ENCODE measurements at regions not wholly inside any gene's neighbourhood (a gene's known extent, or its start where the extent isn't known, plus 50 kb on each side); places are given as distances from the start of the nearest gene placed in this dataset.

DNA sequence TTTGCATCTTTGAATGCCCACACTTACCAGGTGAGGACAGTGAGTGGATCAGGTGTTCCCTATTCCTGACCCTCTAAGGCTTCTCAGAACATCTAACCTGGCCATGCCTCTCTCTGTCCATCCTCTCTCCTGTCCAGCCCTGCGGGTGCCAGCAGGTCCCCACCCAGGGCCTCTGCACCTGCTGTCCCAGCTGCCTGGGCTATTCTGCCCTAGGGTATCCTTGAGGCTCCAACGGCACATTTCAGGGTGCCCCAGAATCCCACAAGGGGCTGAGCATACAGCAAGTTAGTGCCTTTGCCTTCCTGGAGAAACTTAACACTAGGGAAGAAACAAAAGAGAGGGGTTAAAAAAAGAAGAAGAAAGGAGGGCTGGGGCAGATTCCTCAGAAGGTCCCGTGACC is 107.4 kb downstream of the UNCX start:
- ChIA-PET POLR2A (no interaction called here), CTCF (no interaction called here)
- no peak overlapping the region for H3K27ac ChIP-seq (ENCODE audit: insufficient read depth in 1 of 2, low read depth in 1 of 2, low read length in 2 of 2, poor library complexity in 1 of 2, severe bottlenecking in 2 of 2)
- no peak for DNase-seq
- no peaks in the 10 kb centered on the region for H3K4me1 ChIP-seq (ENCODE audit: control extremely low read depth in 1 of 4, control insufficient read depth in 4 of 4, insufficient read depth in 4 of 4, low read length in 3 of 4)
- 92% methylated on average over 3 of the region's 3 CpGs for WGBS (ENCODE audit: insufficient coverage)
- H3K36me3 ChIP-seq (ENCODE audit: control insufficient read depth in 4 of 4, insufficient read depth in 4 of 4, low read length in 3 of 4), result no peaks in the 10 kb centered on the region
- H3K4me3 ChIP-seq (ENCODE audit: control insufficient read depth in 1 of 7, extremely low read depth in 1 of 7, insufficient read depth in 4 of 7, low read depth in 2 of 7, low read length in 6 of 7), result no peak overlapping the region
- H3K9me3 ChIP-seq (ENCODE audit: control extremely low read depth in 1 of 5, control insufficient read depth in 4 of 5, insufficient read depth in 2 of 5, low read depth in 1 of 5, low read length in 4 of 5), result peaks cover 0 to 16% (median 3%) of the 10 kb centered on the region in 5 experiments
- H3K27me3 ChIP-seq (replicated peaks in 2 of 5; ENCODE audit: control insufficient read depth in 4 of 5, insufficient read depth in 5 of 5, low read length in 4 of 5), result peaks cover 0 to 11% (median 3%) of the 10 kb centered on the region in 5 experiments

GRCh38 chr7:1340461-1341360 is 108.0 kb downstream of the UNCX start:
- H3K9me3 ChIP-seq (ENCODE audit: control extremely low read depth in 1 of 5, control insufficient read depth in 4 of 5, insufficient read depth in 2 of 5, low read depth in 1 of 5, low read length in 4 of 5), result peaks cover 0 to 14% (median 3%) of the 10 kb centered on the region in 5 experiments
- H3K4me1 ChIP-seq (ENCODE audit: control extremely low read depth in 1 of 4, control insufficient read depth in 4 of 4, insufficient read depth in 4 of 4, low read length in 3 of 4), result no peaks in the 10 kb centered on the region
- CTCF ChIA-PET, result no interaction called here
- POLR2A ChIA-PET, result no interaction called here
- H3K36me3 ChIP-seq (ENCODE audit: control insufficient read depth in 4 of 4, insufficient read depth in 4 of 4, low read length in 3 of 4), result no peaks in the 10 kb centered on the region
- 83% methylated on average over 23 of the region's 29 CpGs for WGBS (ENCODE audit: insufficient coverage)
- no peak overlapping the region for H3K27ac ChIP-seq (ENCODE audit: insufficient read depth in 1 of 2, low read depth in 1 of 2, low read length in 2 of 2, poor library complexity in 1 of 2, severe bottlenecking in 2 of 2)
- no peak overlapping the region for H3K4me3 ChIP-seq (ENCODE audit: control insufficient read depth in 1 of 7, extremely low read depth in 1 of 7, insufficient read depth in 4 of 7, low read depth in 2 of 7, low read length in 6 of 7)
- no peak for DNase-seq
- H3K27me3 ChIP-seq (replicated peaks in 2 of 5; ENCODE audit: control insufficient read depth in 4 of 5, insufficient read depth in 5 of 5, low read length in 4 of 5), result peaks cover 0 to 11% (median 3%) of the 10 kb centered on the region in 5 experiments

GRCh38 chr7:1341361-1342089 is 108.9 kb downstream of the UNCX start:
- Histone ChIP-seq H3K9me3 (ENCODE audit: control extremely low read depth in 1 of 5, control insufficient read depth in 4 of 5, insufficient read depth in 2 of 5, low read depth in 1 of 5, low read length in 4 of 5) (peaks cover 0 to 8% (median 3%) of the 10 kb centered on the region in 5 experiments), H3K4me3 (ENCODE audit: control insufficient read depth in 1 of 7, extremely low read depth in 1 of 7, insufficient read depth in 4 of 7, low read depth in 2 of 7, low read length in 6 of 7) (no peak overlapping the region), H3K27me3 (replicated peaks in 2 of 5; ENCODE audit: control insufficient read depth in 4 of 5, insufficient read depth in 5 of 5, low read length in 4 of 5) (peaks cover 0 to 11% (median 3%) of the 10 kb centered on the region in 5 experiments), H3K36me3 (ENCODE audit: control insufficient read depth in 4 of 4, insufficient read depth in 4 of 4, low read length in 3 of 4) (no peaks in the 10 kb centered on the region), H3K4me1 (ENCODE audit: control extremely low read depth in 1 of 4, control insufficient read depth in 4 of 4, insufficient read depth in 4 of 4, low read length in 3 of 4) (no peaks in the 10 kb centered on the region), H3K27ac (ENCODE audit: insufficient read depth in 1 of 2, low read depth in 1 of 2, low read length in 2 of 2, poor library complexity in 1 of 2, severe bottlenecking in 2 of 2) (no peak overlapping the region)
- ChIA-PET POLR2A (no interaction called here), CTCF (no interaction called here)
- DNase-seq, result no peak
- 83% methylated on average over 16 of the region's 20 CpGs for WGBS (ENCODE audit: insufficient coverage)

DNA sequence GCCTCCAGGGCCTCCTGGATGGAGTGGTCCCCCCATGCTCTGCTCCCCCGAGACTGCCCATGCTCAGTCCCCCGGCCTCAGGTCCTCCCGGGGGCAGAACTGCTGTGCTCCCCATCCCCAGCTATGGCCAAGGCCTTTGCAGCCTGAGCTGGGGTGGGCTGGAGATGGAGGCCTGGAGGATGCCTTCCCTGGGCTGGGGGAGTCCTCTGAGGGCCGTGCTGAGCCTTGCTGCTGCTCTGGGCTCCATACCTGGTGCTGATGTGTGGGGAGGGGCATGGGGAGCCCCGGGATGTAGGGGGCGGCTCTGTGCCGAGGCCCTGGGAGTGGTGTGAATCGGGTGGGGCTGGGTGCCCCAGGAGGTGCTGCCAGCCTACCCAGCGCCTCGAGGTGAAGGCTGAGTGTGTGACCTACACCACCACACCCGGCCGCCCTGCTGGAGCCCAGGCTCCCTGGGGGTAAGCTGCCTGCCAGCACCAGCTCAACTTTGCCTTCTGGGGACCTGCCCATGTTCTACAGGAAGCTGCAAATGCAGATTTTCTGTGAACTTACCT is 109.5 kb downstream of the UNCX start:
- no peak for DNase-seq
- H3K4me1 ChIP-seq (ENCODE audit: control extremely low read depth in 1 of 4, control insufficient read depth in 4 of 4, insufficient read depth in 4 of 4, low read length in 3 of 4), result no peaks in the 10 kb centered on the region
- ChIA-PET CTCF (no interaction called here), POLR2A (no interaction called here)
- H3K27me3 ChIP-seq (replicated peaks in 2 of 5; ENCODE audit: control insufficient read depth in 4 of 5, insufficient read depth in 5 of 5, low read length in 4 of 5), result peaks cover 0 to 11% (median 3%) of the 10 kb centered on the region in 5 experiments
- WGBS (ENCODE audit: insufficient coverage), result 94% methylated on average over 9 of the region's 12 CpGs
- H3K9me3 ChIP-seq (ENCODE audit: control extremely low read depth in 1 of 5, control insufficient read depth in 4 of 5, insufficient read depth in 2 of 5, low read depth in 1 of 5, low read length in 4 of 5), result peaks cover 0 to 3% (median 3%) of the 10 kb centered on the region in 5 experiments
- no peaks in the 10 kb centered on the region for H3K36me3 ChIP-seq (ENCODE audit: control insufficient read depth in 4 of 4, insufficient read depth in 4 of 4, low read length in 3 of 4)
- no peak overlapping the region for H3K27ac ChIP-seq (ENCODE audit: insufficient read depth in 1 of 2, low read depth in 1 of 2, low read length in 2 of 2, poor library complexity in 1 of 2, severe bottlenecking in 2 of 2)
- H3K4me3 ChIP-seq (ENCODE audit: control insufficient read depth in 1 of 7, extremely low read depth in 1 of 7, insufficient read depth in 4 of 7, low read depth in 2 of 7, low read length in 6 of 7), result no peak overlapping the region

DNA sequence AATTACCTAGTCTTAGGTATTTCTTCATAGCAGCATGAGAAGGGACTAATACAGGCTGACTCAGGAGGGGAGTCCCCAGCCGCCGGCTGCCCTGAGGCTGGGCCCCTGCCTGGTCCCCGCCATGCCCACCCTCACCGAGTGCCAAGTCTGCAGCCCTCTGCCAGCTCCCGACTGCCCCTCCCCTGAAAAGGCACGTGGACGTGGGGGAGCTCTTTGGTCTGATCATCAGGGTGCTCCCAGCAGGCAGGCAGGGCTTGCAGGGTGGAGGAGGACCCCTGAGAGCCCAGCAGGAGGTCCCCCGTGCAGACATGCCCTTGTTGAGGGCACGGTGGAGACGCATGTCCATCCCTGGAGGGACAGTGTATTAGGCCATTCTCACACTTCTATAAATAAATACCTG is 110.9 kb downstream of the UNCX start:
- ChIA-PET CTCF (no interaction called here), POLR2A (no interaction called here)
- WGBS (ENCODE audit: insufficient coverage), result 93% methylated on average over 5 of the region's 10 CpGs
- H3K27ac ChIP-seq (ENCODE audit: insufficient read depth in 1 of 2, low read depth in 1 of 2, low read length in 2 of 2, poor library complexity in 1 of 2, severe bottlenecking in 2 of 2), result no peak overlapping the region
- no peaks in the 10 kb centered on the region for H3K4me1 ChIP-seq (ENCODE audit: control extremely low read depth in 1 of 4, control insufficient read depth in 4 of 4, insufficient read depth in 4 of 4, low read length in 3 of 4)
- no peaks in the 10 kb centered on the region for H3K9me3 ChIP-seq (ENCODE audit: control extremely low read depth in 1 of 5, control insufficient read depth in 4 of 5, insufficient read depth in 2 of 5, low read depth in 1 of 5, low read length in 4 of 5)
- H3K36me3 ChIP-seq (ENCODE audit: control insufficient read depth in 4 of 4, insufficient read depth in 4 of 4, low read length in 3 of 4), result no peaks in the 10 kb centered on the region
- no peak overlapping the region for H3K4me3 ChIP-seq (ENCODE audit: control insufficient read depth in 1 of 7, extremely low read depth in 1 of 7, insufficient read depth in 4 of 7, low read depth in 2 of 7, low read length in 6 of 7)
- no peak for DNase-seq
- peaks cover 0 to 20% (median 3%) of the 10 kb centered on the region in 5 experiments for H3K27me3 ChIP-seq (replicated peaks in 2 of 5; ENCODE audit: control insufficient read depth in 4 of 5, insufficient read depth in 5 of 5, low read length in 4 of 5)

GRCh38 chr7:1344421-1344820 is 111.7 kb downstream of the UNCX start:
- 87% methylated on average over 7 of the region's 12 CpGs for WGBS (ENCODE audit: insufficient coverage)
- Histone ChIP-seq H3K4me1 (ENCODE audit: control extremely low read depth in 1 of 4, control insufficient read depth in 4 of 4, insufficient read depth in 4 of 4, low read length in 3 of 4) (no peaks in the 10 kb centered on the region), H3K27me3 (replicated peaks in 2 of 5; ENCODE audit: control insufficient read depth in 4 of 5, insufficient read depth in 5 of 5, low read length in 4 of 5) (peaks cover 0 to 20% (median 3%) of the 10 kb centered on the region in 5 experiments), H3K4me3 (ENCODE audit: control insufficient read depth in 1 of 7, extremely low read depth in 1 of 7, insufficient read depth in 4 of 7, low read depth in 2 of 7, low read length in 6 of 7) (no peak overlapping the region), H3K9me3 (ENCODE audit: control extremely low read depth in 1 of 5, control insufficient read depth in 4 of 5, insufficient read depth in 2 of 5, low read depth in 1 of 5, low read length in 4 of 5) (no peaks in the 10 kb centered on the region), H3K36me3 (ENCODE audit: control insufficient read depth in 4 of 4, insufficient read depth in 4 of 4, low read length in 3 of 4) (no peaks in the 10 kb centered on the region), H3K27ac (ENCODE audit: insufficient read depth in 1 of 2, low read depth in 1 of 2, low read length in 2 of 2, poor library complexity in 1 of 2, severe bottlenecking in 2 of 2) (no peak overlapping the region)
- ChIA-PET CTCF (no interaction called here), POLR2A (interaction anchor here (0.5 kb wide), 1 partner anchor 17 kb away, joined by 3 read pairs; no protein-coding TSS in a partner anchor)
- DNase-seq, result no peak

All from common myeloid progenitor, CD34-positive (primary cell).